Liver (tissue), 3 donors: ENCODE measurements at regions not wholly inside any gene's neighbourhood (a gene's known extent, or its start where the extent isn't known, plus 50 kb on each side); places are given as distances from the start of the nearest gene placed in this dataset.

Experiments used
- CTCF ChIP-seq: fragments of 150-350 bp; IDR thresholded peaks from 2 replicates; pipeline ENCODE4 v1.5.1; 2017; ENCODE audit warnings: improper control_type of control experiment, low read depth, low read length; ENCODE audit not compliant: missing input control
- GABPA ChIP-seq, 2 donors: IDR thresholded peaks in 1 of 2; conservative IDR thresholded peaks in 1 of 2; 2 replicates each; pipeline ENCODE4 v1.6.1; 2016; ENCODE audit warnings: antibody characterized with exemption in 2 of 2, mild to moderate bottlenecking in 1 of 2, moderate library complexity in 1 of 2
- HNF4G ChIP-seq: IDR thresholded peaks from 2 replicates; pipeline ENCODE4 v1.6.1; 2016; ENCODE audit warnings: antibody characterized with exemption
- JUND ChIP-seq, 2 donors: IDR thresholded peaks; 2 replicates each; pipeline ENCODE4 v1.6.1; 2016; ENCODE audit warnings: antibody characterized with exemption in 2 of 2
- MAX ChIP-seq: IDR thresholded peaks from 2 replicates; pipeline ENCODE4 v1.6.1; 2016; ENCODE audit warnings: antibody characterized with exemption
- REST ChIP-seq: IDR thresholded peaks from 2 replicates; pipeline ENCODE4 v1.6.1; 2016; ENCODE audit warnings: antibody characterized with exemption, mild to moderate bottlenecking
- RXRA ChIP-seq, 2 donors: IDR thresholded peaks; 2 replicates each; pipeline ENCODE4 v1.6.1; 2017 to 2018; ENCODE audit warnings: antibody characterized with exemption in 2 of 2, mild to moderate bottlenecking in 1 of 2
- SP1 ChIP-seq: IDR thresholded peaks from 2 replicates; pipeline ENCODE4 v1.6.1; 2018; ENCODE audit warnings: antibody characterized with exemption, mild to moderate bottlenecking
- TAF1 ChIP-seq: conservative IDR thresholded peaks from 2 replicates; pipeline ENCODE4 v1.6.1; 2016; ENCODE audit warnings: antibody characterized with exemption, mild to moderate bottlenecking
- TF ChIP-seq, protein P1 (sequence below): IDR thresholded peaks from 2 replicates; pipeline ENCODE4 v1.6.1; 2016; ENCODE audit warnings: antibody characterized with exemption
- donor health status: healthy.
- donor health status: healthy.

DNA sequence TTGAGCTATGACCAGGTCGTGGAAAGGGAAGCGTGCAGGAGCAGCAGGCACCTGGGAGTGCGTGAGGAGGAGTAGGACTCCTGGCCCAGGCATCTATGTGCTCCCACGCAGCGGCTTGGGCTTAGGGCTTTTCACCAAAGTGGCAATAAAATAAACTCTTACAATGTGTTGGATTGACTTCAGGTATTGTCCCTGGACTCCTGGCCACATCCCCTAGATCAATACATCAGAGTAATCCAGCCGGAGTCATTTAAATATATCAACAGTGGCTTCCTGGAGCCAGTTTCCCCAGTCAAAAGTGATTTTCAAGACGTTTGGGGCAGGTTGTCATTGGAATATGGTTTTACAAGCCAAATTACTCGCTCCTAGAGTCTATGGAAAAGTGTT lies 344.4 kb downstream of the WDR11 start:
- no peak for TF ChIP-seq CTCF
- no peak for TF ChIP-seq RXRA (IDR thresholded peaks at IDR 0.05)
- no peak for TF ChIP-seq REST
- TF ChIP-seq MAX, result no peak
- TF ChIP-seq GABPA (IDR thresholded peaks at IDR 0.05 in 1 of 2, conservative IDR thresholded peaks at IDR 0.05 in 1 of 2), result no peak
- TF ChIP-seq JUND (IDR thresholded peaks at IDR 0.05), result no peak
- no peak for TF ChIP-seq HNF4G
- TF ChIP-seq, protein P1, sequence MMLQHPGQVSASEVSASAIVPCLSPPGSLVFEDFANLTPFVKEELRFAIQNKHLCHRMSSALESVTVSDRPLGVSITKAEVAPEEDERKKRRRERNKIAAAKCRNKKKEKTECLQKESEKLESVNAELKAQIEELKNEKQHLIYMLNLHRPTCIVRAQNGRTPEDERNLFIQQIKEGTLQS, result no peak
- TF ChIP-seq SP1, result no peak
- TF ChIP-seq TAF1, result no peak
